ENCODE measurements at regions not wholly inside any gene's neighbourhood (a gene's known extent, or its start where the extent isn't known, plus 50 kb on each side); places are given as distances from the start of the nearest gene placed in this dataset.

DNA sequence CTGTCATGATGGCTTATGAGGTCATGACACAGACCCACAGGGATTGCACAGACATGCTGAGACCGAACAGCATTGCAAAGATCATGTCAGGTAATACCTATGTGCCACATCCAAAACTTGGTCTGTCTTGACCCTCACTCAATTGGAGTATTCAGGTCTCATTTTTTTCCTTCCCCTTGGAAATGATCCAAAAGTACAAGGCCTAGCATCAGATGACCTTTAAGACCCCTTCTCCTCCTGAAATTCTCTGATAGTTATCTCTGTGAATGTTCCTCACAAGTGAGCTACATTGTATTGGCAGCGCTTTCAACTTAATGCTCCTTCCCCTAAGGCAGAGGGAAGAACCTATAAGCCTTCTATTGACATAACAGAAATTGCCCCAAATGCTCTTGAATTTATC is 507.4 kb upstream of the JARID2 start:
- no peak for DNase-seq (ENCODE audit: low read depth)

- DNase-seq (ENCODE audit: low read depth): no peak
Observed at GRCh38 chr6:14738933-14739332, 506.9 kb upstream of the JARID2 start.

DNA sequence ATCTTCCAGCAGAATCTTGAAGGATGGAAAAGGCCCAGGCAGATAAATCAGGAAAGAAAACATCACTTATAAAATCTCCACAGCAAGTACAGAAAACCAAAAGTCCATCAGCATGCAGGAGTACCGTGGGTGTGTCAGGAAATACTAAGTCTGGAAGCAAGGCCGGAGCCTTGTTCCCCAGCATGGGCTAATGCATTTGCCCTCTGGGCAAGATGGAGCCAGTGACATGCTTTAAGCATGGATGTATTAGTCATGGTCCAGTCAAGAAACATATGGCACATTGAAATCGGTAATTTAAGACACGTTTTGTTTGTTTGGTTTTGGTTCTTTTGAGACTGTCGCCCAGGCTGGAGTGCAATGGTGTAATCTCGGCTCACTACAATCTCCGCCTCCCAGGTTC is 506.0 kb upstream of the JARID2 start:
- DNase-seq (ENCODE audit: low read depth): no peak

DNA sequence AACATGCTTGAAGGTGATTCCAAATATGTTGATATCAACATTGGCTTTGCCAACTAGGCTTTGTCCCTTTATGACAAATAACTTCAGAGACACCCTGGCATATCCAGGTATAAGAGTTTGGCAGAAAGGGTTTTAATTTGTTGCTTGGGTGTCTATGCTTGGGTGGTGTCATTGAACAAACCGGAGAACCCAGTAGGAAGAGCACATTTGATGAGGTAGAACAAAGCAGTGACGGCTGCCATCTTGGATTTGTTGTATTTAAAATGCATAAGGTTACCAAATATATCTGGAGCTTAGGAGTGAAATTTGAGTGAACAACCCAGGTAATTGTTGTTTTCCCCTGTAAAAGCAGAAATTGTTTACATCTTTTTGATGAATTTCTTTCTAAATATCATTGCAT is 503.7 kb upstream of the JARID2 start:
- DNase-seq (ENCODE audit: low read depth): no peak

DNA sequence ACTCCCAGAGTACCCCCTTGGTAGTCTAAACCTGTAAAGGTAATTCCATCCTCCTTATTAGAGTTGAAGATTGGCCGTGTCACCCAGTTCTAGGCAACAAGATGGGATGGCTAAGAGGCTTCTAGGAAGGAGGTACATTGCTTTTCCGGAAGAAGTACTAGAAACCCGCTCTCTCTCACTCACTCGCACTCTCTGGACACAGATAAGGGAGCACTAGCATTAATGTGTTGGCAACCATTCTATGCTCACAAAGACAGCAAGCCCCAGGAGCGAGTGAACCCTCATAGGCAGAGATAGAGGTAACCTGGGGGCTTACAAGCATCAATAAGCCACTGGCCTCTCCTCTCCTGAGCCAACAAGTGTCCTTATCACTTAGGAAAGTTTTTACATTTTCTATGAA is 503.2 kb upstream of the JARID2 start:
- DNase-seq (ENCODE audit: low read depth): no peak

DNA sequence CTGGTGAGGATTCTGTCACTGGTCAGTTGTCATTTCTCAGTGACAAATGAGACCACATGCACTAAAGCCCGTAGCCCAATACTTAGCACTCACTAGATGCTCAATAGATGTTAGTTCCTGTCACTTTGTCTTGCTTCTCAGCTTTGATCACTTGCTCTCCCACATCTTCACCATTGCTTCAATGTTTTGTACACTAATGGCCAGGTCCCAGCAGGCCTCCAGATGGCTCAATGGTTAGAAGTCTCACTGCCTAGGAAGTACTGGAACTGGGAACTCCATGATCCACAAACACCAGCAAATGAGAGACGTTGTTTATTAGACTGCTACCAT is 502.8 kb upstream of the JARID2 start:
- no peak for DNase-seq (ENCODE audit: low read depth)

DNA sequence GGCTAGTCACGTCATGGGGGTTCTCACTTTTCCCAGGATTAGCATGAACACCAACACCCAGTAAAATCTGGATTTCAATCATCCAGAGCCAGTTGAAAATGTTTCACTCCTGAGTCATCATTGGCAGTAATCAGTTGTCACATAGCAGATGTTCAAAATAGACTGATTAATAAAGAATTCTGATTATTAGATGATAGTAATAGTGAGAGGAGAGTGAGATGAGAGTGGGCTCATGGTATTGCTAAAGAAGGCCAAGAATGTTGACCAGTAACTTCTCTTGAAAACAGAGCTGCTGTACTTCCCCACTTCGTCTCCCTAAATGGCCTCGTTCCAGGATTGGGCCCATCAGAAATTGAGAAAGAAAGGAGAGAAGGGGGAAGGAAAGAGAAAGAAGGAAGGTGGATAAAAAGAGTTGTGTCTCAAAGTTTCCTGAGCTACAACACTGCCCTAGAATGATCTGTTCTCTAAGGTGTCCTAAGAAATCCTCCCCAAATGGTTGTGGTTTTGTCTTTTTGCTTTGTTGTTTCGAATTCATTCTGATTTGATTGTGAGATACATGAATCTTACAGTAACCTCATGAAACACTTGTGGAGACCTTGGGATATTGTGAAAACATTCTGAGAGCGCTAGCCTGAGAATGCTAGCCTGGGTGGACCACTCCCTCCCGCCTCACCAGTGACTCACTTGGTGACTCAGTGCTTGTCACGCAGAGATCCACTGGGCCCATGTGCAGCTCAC is 502.2 kb upstream of the JARID2 start:
- DNase-seq (ENCODE audit: low read depth): peak; percentile 31

DNA sequence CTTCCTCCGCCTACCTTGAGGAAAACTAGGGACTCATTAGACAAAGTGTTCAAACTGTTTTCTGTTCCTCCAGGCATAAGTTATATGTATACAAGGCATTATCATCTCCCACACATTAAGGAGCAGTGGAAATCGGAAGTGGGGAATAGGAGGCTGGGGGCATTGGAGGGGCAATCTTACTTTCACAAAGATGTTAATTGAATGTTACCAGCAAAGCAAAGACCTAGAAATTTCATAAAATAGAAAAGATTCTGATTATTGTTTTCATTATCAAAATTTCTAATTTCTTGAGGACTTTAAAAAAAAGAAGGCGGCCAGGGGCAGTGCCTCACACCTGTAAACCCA is 501.7 kb upstream of the JARID2 start:
- DNase-seq (ENCODE audit: low read depth): no peak

DNA sequence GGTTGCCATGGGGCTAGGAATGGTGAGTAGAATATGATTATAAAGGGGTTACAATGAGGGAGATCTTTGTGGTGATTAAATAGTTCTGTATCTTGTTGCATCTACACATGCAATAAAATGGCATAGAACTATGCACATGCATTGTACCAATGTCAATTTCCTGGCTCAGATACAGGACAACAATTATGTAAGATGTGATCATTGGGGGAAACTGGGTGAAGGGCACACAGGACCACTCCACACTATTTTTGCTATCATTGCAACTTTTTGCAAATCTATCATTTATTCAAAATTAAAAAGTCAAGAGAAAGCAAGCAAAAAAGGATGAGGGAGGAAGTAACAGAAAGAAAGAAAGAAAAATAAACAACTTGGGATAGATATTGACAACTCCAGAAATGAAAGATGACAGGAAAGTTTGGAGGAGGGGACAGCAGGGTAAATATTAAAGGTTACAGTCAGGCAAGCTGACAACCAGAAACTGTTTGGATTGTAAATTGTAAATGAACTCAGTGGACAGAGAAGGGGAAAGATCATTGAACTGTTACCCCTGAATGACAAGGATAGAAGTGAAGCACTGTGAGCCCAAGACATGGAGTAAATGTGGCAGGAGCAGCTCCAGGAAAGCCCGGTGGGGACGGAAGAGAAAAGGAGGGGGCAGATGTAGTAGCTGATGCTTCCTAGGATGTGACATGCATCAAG is 499.6 kb upstream of the JARID2 start:
- DNase-seq (ENCODE audit: low read depth): no peak

GRCh38 chr6:14747881-14748520 is 497.9 kb upstream of the JARID2 start:
- DNase-seq (ENCODE audit: low read depth): no peak

- no peak for DNase-seq (ENCODE audit: low read depth)
Observed at GRCh38 chr6:14748679-14749078, 497.2 kb upstream of the JARID2 start.

DNA sequence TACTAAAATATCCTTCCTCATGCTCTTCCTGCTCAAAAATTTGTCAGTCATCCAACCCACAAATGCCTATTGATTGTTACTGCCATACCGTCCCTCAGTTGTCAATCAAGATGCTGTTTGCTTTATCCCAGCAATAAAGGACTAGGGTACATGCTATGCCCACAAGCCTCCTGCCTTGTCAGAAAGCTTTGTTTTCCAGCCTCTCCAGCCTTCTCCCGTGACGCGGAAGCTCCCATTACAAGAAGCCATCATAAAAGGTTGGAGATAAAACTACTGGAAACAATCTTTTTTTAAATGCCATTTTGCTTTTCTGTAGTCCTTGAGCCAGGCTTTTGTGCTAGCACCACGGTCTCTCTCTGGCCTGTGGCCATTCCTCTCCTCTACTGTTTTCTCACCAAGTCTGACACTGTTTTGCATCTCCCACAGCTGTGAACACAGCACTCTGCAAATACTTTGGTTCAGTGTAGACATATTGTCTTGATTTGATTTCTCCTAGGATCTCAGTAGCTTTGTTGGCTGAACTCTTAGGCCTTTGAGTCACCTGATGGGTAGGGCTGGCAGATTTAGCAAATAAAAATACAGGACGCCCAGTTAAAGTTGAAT is 495.7 kb upstream of the JARID2 start:
- no peak for DNase-seq (ENCODE audit: low read depth)

GRCh38 chr6:14751645-14752175 is 494.2 kb upstream of the JARID2 start:
- no peak for DNase-seq (ENCODE audit: low read depth)

DNA sequence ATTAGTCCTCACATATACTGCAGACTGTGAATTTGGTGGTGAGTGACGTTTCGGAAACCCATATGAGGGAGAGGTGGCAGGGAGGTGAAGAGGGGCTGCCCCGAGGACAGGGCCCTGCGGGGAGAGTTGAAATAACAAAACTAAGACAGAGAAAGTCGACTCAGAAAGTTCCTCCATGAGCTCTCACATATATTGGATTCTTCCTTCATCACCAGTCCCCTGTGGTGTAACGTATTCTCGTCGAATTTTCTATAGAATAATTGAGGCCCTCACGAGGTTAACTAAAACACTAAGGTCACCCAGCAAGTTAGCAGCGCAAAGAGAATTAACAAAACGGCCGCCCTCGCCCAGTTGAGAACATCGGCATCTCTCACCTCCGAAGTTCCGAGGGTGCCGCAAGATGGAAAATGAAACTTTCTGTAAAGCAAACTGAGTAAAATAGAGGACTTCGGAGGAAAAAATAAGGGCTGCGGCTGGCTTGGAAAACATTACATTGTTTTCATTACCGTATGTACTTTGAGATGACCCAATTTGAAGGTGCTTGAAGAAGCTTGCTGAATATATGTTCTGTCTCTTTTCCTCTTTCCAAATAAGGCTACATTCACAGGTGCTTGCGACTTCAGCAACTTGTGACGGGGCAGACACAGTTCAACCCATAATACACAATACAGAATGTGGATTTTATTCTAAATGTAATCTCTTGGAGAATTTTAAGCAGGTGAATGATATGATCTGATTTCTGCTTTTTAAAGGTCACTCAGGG is 490.9 kb upstream of the JARID2 start:
- no peak for DNase-seq (ENCODE audit: low read depth)

GRCh38 chr6:14756340-14756739 is 489.5 kb upstream of the JARID2 start:
- DNase-seq (ENCODE audit: low read depth): no peak

DNA sequence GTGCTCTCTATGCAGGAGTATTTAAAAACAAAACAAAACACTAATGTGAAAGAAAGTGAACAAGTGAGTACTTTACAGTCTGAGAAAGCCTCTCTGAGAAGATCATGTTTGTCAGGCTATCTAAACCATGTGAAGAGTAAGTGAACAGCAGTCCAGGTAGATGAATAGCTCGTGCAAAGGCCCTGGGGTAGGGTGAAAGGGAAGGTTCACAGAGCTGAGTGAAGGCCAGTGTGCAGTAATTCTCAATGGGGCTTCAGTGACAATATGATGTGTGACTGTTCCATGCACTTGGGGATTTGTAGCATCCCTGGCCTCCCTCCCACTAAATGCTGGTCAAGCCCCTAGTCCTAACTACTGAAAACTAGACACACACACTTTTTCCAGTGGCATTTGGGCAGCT is 488.9 kb upstream of the JARID2 start:
- DNase-seq (ENCODE audit: low read depth): no peak

GRCh38 chr6:14757418-14757817 is 488.5 kb upstream of the JARID2 start:
- no peak for DNase-seq (ENCODE audit: low read depth)

DNA sequence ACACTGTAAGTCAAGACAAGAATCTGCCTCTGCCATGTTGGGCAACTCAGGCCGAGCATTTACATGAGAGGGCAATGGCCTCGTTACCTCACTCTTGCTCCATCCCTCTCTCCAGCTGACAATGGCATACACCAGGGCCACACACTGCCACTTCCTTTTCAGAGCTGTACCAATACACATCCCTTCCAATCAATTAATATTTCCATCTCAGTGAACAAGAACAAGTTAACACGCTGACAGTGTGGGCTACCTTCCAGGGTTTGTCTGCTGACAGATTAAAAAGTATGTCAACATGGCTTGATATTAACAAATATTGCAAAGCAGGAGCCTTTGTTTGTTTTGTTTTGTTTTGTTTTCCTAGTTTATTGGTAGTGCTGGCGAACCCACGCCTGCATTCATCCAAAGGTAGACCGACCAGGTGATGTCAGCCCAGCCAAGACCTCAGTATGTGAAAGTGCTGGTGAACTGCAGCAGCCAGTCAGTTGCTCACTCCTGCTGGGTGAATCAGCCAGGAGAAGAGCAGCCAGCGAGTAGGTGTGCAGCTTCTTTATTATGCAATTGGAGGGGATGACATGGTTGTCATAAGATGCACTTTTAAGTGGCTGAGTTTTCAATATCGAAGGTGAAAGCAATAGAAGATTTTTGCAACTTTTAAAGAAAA is 487.3 kb upstream of the JARID2 start:
- DNase-seq (ENCODE audit: low read depth): no peak

DNA sequence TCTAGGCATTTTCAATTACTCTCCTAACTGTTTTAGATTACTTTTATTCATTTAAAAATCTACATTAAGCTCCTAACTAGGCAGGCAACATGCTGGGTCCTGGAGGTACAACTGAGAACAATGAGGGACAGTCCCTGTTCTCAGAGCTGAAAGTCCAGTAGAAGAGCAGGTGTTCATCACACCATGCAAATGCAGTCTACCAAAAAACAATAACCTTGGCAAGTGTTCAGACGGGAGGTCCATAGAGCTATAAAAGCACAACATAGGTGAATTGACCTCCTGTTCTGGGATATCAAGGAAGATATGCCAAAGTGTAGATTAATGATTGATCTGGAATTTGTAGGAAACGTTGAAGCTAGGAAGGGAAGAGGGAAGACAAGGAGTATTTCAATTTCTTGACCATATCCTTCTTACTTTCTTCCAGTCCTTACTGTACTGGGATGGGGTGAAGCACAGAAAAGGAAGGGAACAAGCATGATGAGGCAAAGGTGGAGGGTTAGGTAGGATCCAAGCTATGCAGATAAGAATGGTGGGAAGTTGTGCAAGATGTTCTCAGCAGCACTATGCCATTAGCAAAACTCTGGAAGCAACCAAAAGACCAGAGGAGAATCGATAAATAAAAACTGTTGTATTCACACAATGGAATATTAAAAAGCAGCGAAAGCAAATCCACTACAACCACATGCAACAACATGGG is 485.7 kb upstream of the JARID2 start:
- no peak for DNase-seq (ENCODE audit: low read depth)

DNA sequence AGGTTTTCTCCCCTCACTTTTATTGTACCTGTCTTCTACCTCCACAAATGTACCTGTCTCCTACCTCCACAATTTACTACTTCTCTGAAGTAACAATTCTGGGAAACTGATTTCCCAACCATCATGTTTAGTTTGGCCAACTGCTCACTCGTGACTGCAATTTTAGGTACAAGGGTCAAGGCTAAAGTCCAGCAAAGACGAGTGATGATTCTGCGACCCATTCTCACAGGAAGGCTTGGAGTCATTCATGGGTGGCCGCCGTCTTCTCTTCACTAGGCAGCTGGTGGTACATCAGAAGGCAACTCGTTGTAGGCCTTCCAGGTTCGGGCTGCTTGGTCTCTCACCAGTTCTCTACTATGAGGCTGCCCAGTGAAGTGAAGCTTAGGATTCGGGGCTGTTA is 483.8 kb upstream of the JARID2 start:
- no peak for DNase-seq (ENCODE audit: low read depth)

DNA sequence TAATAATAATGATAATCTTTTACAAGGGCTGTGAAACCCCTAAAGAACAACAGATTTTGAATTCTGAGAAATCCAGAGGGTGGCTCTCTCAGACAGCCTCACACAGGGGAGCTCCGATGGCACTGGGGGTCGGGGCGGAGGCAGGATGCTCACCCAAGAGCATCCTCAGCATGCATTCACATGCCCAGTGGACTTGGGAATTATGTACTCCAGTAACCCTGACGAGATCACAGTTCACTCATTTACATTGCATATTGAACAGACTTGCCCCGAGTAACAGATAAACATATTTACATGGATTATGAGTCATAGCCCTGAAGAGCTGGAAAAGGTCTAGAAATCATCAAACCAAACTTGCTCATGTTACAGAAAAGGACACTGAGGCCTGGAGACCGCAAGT is 482.7 kb upstream of the JARID2 start:
- DNase-seq (ENCODE audit: low read depth): no peak
